ENCODE measurements at regions not wholly inside any gene's neighbourhood (a gene's known extent, or its start where the extent isn't known, plus 50 kb on each side); places are given as distances from the start of the nearest gene placed in this dataset.

DNA sequence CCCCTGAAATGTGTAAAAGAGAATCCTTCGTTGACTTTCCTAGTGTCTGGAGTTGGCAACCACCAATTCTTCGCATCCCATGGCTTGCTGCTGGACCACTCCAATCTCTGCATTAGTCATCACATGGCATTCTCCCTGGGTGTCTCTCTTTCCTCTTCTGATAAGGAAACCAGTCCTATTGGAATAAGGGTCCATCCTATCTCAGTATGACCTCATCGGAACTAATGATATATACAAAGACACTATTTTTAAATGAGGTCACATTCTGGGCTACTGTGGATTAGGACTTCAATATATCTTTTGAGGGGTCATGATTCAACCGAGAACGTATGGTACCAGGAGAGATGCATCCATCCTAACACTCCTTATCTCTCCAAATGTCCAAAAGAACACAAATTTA is 259.1 kb upstream of the CPEB2 start:
- no peaks in the 10 kb centered on the region for H3K27me3 ChIP-seq (ENCODE audit: control insufficient read depth, extremely low read depth, insufficient read depth, low read length)
- FAIRE-seq (no peak), DNase-seq (ENCODE audit: low read depth, low spot score) (no peak)
- H3K27ac ChIP-seq (ENCODE audit: control insufficient read depth, insufficient read depth, low read length): no peak overlapping the region
- H3K9me1 ChIP-seq (ENCODE audit: control insufficient read depth, extremely low read depth, insufficient read depth, low read length): no peaks in the 10 kb centered on the region
- TF ChIP-seq EZH2 (IDR thresholded peaks at IDR 0.05; ENCODE audit: low read length): no peak
- TF ChIP-seq, protein P1, sequence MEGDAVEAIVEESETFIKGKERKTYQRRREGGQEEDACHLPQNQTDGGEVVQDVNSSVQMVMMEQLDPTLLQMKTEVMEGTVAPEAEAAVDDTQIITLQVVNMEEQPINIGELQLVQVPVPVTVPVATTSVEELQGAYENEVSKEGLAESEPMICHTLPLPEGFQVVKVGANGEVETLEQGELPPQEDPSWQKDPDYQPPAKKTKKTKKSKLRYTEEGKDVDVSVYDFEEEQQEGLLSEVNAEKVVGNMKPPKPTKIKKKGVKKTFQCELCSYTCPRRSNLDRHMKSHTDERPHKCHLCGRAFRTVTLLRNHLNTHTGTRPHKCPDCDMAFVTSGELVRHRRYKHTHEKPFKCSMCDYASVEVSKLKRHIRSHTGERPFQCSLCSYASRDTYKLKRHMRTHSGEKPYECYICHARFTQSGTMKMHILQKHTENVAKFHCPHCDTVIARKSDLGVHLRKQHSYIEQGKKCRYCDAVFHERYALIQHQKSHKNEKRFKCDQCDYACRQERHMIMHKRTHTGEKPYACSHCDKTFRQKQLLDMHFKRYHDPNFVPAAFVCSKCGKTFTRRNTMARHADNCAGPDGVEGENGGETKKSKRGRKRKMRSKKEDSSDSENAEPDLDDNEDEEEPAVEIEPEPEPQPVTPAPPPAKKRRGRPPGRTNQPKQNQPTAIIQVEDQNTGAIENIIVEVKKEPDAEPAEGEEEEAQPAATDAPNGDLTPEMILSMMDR (optimal IDR thresholded peaks at IDR 0.05 in 1 of 3, IDR thresholded peaks at IDR 0.05 in 1 of 3, conservative IDR thresholded peaks at IDR 0.05 in 1 of 3; ENCODE audit: extremely low read depth in 1 of 3, insufficient read depth in 2 of 3, low read length in 3 of 3): no peak
- H3K9ac ChIP-seq (ENCODE audit: control insufficient read depth, extremely low read depth, insufficient read depth, low read length): no peak overlapping the region
- no peaks in the 10 kb centered on the region for H3K36me3 ChIP-seq (ENCODE audit: control insufficient read depth in 2 of 2, extremely low read depth in 1 of 2, insufficient read depth in 2 of 2, low read length in 2 of 2)
- dilution Hi-C loops (cut with MboI; ENCODE audit: extremely low pct_ligation_motif_present, low sequenced_read_pairs): no loop called here
- no peaks in the 10 kb centered on the region for H4K20me1 ChIP-seq (ENCODE audit: control insufficient read depth, extremely low read depth, insufficient read depth, low read length)
- H3K4me1 ChIP-seq (ENCODE audit: control insufficient read depth, extremely low read depth, insufficient read depth, low read length): no peaks in the 10 kb centered on the region
- no peak overlapping the region for H3K4me2 ChIP-seq (ENCODE audit: control insufficient read depth, extremely low read depth, insufficient read depth, low read depth, low read length)
- no peaks in the 10 kb centered on the region for H3K9me3 ChIP-seq (ENCODE audit: control insufficient read depth, low read depth, low read length)
- H3K4me3 ChIP-seq (ENCODE audit: control insufficient read depth in 2 of 3, extremely low read depth in 1 of 3, insufficient read depth in 2 of 3, low read depth in 1 of 3, low read length in 3 of 3): no peak overlapping the region
- no peaks in the 10 kb centered on the region for H3K79me2 ChIP-seq (ENCODE audit: control insufficient read depth, insufficient read depth, low read length)
- H2AFZ ChIP-seq (ENCODE audit: control insufficient read depth, low read length): no peak overlapping the region

DNA sequence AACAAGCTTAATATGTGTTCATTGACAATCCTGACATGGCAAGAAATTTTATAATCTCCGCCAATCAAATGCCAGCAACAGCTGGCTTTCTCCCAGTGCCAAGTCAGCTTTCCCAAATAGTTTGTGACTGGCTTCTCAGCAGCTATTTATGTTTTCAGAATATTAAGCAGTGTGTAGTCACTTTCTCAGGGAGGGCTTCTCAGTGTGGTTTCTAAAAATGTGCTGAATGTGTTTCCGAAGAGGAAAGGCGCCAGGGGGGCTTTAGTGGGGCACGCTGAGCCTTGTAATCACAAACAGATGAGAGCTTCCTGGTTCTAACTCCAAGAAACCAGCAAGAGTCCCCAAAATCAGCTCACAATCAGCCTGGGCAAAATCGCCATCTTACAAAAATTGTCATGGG is 258.7 kb upstream of the CPEB2 start:
- dilution Hi-C loops (cut with MboI; ENCODE audit: extremely low pct_ligation_motif_present, low sequenced_read_pairs): no loop called here
- Histone ChIP-seq H3K27ac (ENCODE audit: control insufficient read depth, insufficient read depth, low read length) (no peak overlapping the region), H4K20me1 (ENCODE audit: control insufficient read depth, extremely low read depth, insufficient read depth, low read length) (no peaks in the 10 kb centered on the region), H3K36me3 (ENCODE audit: control insufficient read depth in 2 of 2, extremely low read depth in 1 of 2, insufficient read depth in 2 of 2, low read length in 2 of 2) (no peaks in the 10 kb centered on the region), H3K9me3 (ENCODE audit: control insufficient read depth, low read depth, low read length) (no peaks in the 10 kb centered on the region), H3K4me2 (ENCODE audit: control insufficient read depth, extremely low read depth, insufficient read depth, low read depth, low read length) (no peak overlapping the region), H3K4me1 (ENCODE audit: control insufficient read depth, extremely low read depth, insufficient read depth, low read length) (no peaks in the 10 kb centered on the region), H2AFZ (ENCODE audit: control insufficient read depth, low read length) (no peak overlapping the region), H3K9me1 (ENCODE audit: control insufficient read depth, extremely low read depth, insufficient read depth, low read length) (no peaks in the 10 kb centered on the region), H3K27me3 (ENCODE audit: control insufficient read depth, extremely low read depth, insufficient read depth, low read length) (no peaks in the 10 kb centered on the region), H3K4me3 (ENCODE audit: control insufficient read depth in 2 of 3, extremely low read depth in 1 of 3, insufficient read depth in 2 of 3, low read depth in 1 of 3, low read length in 3 of 3) (no peak overlapping the region), H3K79me2 (ENCODE audit: control insufficient read depth, insufficient read depth, low read length) (no peaks in the 10 kb centered on the region), H3K9ac (ENCODE audit: control insufficient read depth, extremely low read depth, insufficient read depth, low read length) (no peak overlapping the region)
- TF ChIP-seq, protein P1 (optimal IDR thresholded peaks at IDR 0.05 in 1 of 3, IDR thresholded peaks at IDR 0.05 in 1 of 3, conservative IDR thresholded peaks at IDR 0.05 in 1 of 3; ENCODE audit: extremely low read depth in 1 of 3, insufficient read depth in 2 of 3, low read length in 3 of 3): no peak
- no peak for TF ChIP-seq EZH2 (IDR thresholded peaks at IDR 0.05; ENCODE audit: low read length)
- no peak for FAIRE-seq
- no peak for DNase-seq (ENCODE audit: low read depth, low spot score)
